ENCODE measurements at regions not wholly inside any gene's neighbourhood (a gene's known extent, or its start where the extent isn't known, plus 50 kb on each side); places are given as distances from the start of the nearest gene placed in this dataset.
A peak's percentile ranks its signal among the peaks of the same experiment; 100 is the strongest.
"Not testable (repeated sequence)": the region's sequence is repeated elsewhere in the genome, so short reads cannot be mapped to it uniquely, and the experiment has no call there.

DNA sequence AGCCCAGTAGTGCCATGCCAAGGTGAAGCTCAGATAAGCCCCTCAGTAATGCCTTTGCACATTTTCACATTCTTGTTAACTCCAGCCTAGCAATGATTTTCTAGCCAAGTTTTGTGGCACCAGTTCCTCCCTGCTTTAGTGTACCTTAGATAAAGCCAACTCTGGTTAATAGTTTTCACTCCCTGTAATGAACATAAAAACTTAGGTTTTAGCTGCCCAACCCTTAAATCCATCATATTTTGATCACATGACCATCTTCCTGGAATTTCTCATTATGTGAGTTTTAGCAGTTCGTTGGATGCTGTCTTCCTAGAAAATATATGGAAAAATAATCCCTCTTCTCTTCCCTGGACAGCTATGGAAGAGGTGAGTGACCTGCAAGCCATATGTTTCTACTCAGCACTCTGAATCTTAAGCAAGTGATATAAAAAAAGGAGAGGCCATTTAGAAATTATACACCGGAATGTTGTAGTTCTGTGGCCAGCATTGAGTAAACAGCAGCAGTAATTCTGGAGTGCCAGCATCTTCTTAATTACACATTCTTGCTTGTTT is 62.2 kb upstream of the P2RY1 start:
- no peak for DNase-seq (ENCODE audit: low read depth)
- no peak overlapping the region for H3K4me3 ChIP-seq (replicated peaks; ENCODE audit: low read depth, low read length)
- TF ChIP-seq, protein P1, sequence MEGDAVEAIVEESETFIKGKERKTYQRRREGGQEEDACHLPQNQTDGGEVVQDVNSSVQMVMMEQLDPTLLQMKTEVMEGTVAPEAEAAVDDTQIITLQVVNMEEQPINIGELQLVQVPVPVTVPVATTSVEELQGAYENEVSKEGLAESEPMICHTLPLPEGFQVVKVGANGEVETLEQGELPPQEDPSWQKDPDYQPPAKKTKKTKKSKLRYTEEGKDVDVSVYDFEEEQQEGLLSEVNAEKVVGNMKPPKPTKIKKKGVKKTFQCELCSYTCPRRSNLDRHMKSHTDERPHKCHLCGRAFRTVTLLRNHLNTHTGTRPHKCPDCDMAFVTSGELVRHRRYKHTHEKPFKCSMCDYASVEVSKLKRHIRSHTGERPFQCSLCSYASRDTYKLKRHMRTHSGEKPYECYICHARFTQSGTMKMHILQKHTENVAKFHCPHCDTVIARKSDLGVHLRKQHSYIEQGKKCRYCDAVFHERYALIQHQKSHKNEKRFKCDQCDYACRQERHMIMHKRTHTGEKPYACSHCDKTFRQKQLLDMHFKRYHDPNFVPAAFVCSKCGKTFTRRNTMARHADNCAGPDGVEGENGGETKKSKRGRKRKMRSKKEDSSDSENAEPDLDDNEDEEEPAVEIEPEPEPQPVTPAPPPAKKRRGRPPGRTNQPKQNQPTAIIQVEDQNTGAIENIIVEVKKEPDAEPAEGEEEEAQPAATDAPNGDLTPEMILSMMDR (IDR thresholded peaks at IDR 0.05; ENCODE audit: low read length, missing control alignments) = no peak

DNA sequence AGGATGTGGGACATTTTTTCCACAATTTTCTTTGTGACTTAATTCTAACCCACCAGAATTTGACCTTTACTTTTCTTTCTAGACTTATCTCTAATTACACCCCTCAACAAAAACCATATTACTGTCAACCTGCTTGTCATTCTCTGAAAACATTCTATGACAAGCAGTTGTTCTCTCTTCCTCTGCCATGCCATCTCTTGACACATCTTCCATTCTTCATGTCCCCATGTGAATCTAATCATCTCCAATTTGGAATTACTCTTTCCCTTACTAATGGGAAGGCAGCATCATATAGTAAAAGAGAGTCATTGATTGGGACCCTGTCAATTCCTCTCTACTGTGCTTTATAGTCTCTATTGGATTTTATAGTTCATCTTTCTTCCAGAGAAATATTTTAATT is 61.3 kb upstream of the P2RY1 start:
- DNase-seq (ENCODE audit: low read depth) = no peak
- TF ChIP-seq, protein P1 (IDR thresholded peaks at IDR 0.05; ENCODE audit: low read length, missing control alignments) = no peak

DNA sequence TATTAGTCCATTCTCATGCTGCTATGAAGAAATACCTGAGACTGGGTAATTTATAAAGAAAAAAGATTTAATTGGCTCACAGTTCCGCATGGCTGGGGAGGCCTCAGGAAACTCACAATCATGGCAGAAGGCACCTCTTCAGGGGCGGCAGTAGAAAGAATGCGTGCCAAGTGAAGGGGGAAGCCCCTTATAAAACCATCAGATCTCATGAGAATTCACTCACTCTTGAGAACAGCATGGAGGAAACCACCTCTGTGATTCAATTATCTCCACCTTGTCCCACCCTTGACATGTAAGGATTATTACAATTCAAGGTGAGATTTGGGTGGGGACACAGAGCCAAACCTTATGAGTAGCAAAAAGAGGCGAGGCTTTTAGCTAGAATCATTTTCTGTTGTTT is 60.7 kb upstream of the P2RY1 start:
- H3K4me3 ChIP-seq (replicated peaks; ENCODE audit: low read depth, low read length); DNase-seq (ENCODE audit: low read depth): not testable (repeated sequence)

More for the DNA sequence above, 61.3 kb upstream of the P2RY1 start:
- no peak overlapping the region for H3K4me3 ChIP-seq (replicated peaks; ENCODE audit: low read depth, low read length)

DNA sequence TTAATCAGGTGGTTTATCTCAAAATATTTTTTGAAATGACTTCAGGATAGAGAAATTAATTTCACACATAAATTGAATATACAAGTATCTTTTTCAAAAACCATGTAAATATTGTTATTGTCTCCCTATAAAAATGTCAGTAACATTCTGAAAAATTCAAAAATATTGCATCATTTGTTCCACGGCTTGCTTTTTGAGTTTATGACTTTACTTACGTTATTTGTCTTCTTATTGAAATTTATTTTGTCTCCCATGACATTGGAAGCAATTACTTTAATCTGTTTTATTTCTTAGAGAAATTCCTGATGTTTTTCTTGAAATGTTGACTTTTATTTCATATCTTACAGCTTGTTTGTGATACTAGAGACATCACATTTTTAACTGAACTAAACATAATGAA is 56.9 kb upstream of the P2RY1 start:
- no peak overlapping the region for H3K4me3 ChIP-seq (replicated peaks; ENCODE audit: low read depth, low read length)
- TF ChIP-seq, protein P1 (IDR thresholded peaks at IDR 0.05; ENCODE audit: low read length, missing control alignments) = no peak
- no peak for DNase-seq (ENCODE audit: low read depth)

DNA sequence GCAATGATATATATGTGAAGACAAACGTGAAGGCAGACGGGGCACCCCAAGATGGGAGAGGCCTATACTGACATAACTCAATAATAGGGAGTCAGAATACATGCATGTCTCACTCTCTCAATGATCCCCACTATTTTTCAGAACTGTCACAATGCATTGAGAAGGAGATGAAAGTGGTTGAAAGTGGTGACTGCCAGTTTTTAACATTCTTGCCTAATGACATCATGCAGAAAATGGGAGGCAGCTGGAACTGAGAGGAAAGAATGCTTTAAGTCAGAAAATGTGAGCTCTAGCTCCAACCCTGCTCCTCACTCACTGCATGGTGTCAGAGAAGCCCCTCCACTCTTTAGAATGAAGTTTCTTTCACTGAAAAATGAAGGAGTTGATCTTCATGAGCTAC is 55.3 kb upstream of the P2RY1 start:
- TF ChIP-seq, protein P1 (IDR thresholded peaks at IDR 0.05; ENCODE audit: low read length, missing control alignments) = no peak
- no peak overlapping the region for H3K4me3 ChIP-seq (replicated peaks; ENCODE audit: low read depth, low read length)
- DNase-seq (ENCODE audit: low read depth) = peak; percentile 63

DNA sequence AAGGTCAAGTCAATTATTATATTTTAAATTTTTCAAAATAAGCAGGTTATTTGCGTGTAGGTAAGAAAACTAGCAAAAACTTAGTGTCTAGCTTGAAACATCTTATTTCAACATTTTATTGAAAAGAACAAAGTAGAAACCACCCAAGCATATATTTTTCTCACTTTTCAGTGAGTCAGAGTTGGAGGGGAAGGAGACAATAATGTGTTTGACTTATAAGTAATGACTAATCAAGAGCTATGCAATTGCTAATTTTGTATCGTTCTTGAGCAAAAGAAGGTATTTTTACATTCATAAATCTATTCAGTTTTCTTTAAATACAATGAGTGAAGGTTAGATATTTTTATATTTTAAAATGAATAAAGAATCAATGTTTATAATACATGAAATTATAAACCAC is 54.4 kb upstream of the P2RY1 start:
- no peak for DNase-seq (ENCODE audit: low read depth)
- TF ChIP-seq, protein P1 (IDR thresholded peaks at IDR 0.05; ENCODE audit: low read length, missing control alignments) = no peak
- no peak overlapping the region for H3K4me3 ChIP-seq (replicated peaks; ENCODE audit: low read depth, low read length)

DNA sequence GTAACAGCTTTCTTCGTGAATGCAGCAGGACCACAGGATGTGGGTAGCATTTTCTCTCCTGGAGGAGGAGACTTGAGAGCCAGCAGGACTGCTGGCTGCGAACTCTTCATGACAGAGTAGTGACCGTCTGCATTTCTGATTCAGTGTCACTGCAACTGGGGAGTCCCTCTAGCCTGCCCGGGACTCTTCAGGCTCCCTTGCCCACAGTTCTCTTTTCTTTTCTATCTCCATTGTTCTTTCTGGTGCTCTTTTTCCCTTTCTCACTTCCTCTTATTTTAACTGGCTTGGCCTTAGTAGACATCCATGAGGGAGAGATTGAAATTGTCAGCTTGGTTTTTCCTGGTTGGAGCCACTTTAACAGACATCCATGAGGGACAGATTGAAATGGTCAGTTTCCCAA is 49.9 kb upstream of the P2RY1 start:
- H3K4me3 ChIP-seq (replicated peaks; ENCODE audit: low read depth, low read length) = no peak overlapping the region
- DNase-seq (ENCODE audit: low read depth) = no peak
- TF ChIP-seq, protein P1 (IDR thresholded peaks at IDR 0.05; ENCODE audit: low read length, missing control alignments) = no peak

All from fibroblast of pulmonary artery (primary cell).